Stimulated activated CD4-positive, alpha-beta T cell treated with anti-CD3 and anti-CD28 coated beads, Interleukin-2, amount 100 ng/mL, for 24 hours (primary cell): ENCODE measurements at regions not wholly inside any gene's neighbourhood (a gene's known extent, or its start where the extent isn't known, plus 50 kb on each side); places are given as distances from the start of the nearest gene placed in this dataset.
"Not testable (repeated sequence)": the region's sequence is repeated elsewhere in the genome, so short reads cannot be mapped to it uniquely, and the experiment has no call there.

ENCODE experiments used
- DNase-seq, 2 donors: peaks; one replicate each; pipeline ENCODE4 v3.0.0-alpha.2; 2020

DNA sequence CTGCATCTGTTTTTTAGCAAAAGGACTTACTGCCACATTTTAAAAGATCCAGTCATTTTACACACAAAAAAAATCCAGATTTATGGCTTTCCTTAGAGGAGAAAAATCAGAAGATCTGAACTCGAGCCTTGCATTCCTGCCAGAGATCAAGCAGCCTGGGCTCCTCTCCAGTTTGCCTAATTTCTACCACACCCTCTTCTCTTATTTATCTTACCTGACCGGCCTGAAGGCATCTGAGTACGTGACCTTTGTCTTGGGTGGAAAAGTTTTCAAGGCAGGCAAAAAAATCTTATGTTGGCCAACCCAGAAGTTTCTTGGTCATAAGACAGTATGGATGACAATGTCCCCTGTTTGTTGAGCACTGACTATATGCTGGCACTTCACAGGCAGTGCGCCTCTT is 60.3 kb downstream of the CHRD start:
- no peak for DNase-seq

DNA sequence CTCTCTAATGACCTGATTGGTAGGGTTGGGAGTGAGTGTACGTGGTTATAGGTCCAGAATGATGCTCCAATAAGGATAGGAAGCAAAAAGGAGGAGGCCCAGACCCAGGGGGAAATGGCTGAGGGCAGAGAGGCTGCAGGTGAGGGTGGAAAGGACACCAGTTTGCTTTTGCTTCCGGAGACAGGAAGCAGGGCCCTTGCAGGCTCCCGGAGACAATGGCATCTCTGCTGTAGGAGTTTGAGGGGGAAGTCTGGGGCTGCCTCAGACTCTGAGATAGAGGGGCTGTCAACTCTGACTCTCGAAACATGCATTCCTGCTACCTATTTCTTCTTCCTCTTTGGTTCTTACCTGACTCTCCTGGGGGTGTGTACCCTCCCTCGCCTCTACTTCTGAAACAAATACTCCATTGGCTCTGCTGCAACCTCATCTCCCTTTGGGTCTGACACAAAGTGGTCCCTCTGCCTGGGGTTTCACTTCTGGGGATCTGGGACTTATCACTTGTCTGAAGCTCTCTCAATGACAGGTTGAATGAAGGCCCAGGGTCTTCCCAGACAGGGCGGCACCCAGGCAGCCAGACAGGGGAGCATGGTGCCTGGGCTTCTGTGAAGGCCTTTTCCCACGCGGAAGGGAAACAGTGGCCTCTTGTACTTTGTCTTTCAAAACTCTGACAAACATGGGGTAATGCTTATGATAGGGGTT is 61.5 kb downstream of the CHRD start:
- DNase-seq, result no peak

DNA sequence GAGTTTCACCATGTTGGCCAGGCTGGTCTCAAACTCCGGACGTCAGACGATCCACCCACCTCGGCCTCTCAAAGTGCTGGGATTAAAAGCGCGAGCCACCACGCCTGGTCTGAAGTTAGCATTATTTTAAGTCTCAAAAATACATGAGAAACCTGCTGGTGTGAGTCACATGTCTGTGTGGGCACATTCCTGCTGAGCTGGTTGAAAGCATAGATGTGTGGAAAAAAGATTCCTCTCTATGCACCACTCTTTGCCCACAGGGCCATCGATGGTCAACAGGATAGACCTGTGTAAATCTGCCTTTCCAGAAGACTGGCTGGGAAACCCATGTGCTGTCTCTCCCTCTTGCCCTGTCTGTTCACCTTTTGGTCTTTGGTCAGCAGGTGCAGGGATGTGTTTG is 63.5 kb downstream of the CHRD start:
- no peak for DNase-seq

DNA sequence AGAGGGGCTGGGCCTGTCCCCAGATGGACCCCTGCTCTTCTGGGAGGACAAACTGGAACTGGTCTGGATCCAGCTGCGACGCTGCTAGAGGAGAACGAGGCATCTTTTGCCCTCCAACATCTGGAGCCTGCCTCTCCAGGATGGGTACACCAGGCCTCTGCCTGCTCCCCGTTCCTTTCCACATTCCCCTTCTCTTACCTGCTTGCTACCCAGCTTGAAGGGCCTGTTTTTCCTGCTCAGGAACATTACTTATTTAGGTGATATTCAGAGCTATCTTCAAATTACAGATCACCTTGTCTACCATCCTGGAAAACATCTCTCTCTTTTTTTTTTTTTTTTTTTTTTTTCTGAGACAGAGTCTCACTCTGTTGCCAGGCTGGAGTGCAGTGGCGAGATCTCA is 64.0 kb downstream of the CHRD start:
- DNase-seq, result no peak

DNA sequence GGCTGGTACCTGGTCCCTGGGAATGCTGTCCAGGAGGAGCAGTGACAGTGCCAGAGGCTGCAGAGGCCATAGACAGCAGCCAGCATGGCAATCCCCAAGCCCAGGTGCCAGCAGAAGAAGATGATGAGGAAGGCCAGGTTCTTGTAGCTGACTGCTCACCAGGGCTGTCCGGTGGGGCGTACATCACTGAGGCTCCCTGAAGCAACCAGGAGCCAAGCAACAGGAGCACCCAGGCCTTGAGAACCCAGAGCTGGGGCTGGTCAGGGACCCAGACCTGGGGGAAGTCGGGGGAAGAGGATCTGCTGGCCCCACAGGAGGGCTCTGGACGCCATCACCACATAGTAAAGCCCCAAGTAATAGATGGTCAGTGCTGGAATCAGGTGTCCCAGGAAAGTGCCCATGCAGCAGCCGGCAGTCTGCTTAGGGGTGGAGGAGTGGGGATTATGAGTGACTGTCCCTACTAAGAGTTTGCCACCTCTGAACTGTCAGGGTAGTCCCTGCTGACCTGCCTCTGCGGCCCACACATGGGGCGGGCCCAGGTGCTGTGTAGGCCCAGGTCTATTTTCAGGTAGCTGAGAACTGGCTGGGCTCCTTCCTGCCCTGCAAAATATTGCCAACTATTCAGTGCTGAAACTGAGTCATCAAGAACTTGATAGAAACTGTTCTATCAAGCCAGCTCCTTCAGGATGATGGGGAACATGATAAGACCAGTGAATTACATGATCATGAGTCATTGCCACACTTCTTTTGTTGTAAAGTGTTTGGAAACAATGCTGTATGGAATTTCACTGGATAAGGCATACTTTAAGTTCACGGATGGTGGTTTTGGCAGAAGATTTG is 68.7 kb downstream of the CHRD start:
- no peak for DNase-seq

DNA sequence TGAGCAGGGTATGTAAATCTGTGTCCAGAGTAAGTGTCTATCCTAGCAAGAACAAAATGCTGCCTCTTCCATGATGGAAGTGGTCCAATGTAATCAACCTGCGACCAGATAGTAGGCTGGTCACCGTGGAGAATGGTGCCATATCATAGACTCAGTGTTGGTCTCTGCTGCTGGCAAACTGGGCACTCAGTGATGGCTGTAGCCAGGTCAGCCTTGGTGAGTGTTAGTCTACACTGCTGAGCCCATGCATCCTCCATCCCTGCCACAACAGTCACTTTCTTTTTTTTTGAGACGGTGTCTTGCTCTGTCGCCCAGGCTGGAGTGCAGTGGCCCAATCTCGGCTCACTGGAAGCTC is 69.3 kb downstream of the CHRD start:
- DNase-seq, result no peak

DNA sequence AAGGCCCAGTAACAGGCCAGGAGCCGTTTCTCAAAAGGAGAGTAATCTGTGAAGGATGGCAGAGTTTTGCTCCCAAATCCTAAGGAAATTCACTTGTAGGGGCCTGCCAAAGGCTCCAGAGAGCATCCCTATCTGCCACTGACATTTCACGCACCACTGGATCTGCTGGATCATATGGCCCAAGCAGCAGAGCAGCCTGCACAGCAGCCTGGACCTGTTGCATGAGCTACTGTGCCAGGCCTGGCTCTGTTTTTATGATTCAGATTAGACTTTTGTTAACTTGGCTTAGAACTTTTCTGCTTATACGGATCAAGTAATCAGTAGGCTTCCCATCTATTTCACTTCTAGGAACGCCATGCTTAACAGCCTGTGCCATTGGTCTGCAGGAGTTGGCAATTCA is 70.7 kb downstream of the CHRD start:
- DNase-seq, result no peak

DNA sequence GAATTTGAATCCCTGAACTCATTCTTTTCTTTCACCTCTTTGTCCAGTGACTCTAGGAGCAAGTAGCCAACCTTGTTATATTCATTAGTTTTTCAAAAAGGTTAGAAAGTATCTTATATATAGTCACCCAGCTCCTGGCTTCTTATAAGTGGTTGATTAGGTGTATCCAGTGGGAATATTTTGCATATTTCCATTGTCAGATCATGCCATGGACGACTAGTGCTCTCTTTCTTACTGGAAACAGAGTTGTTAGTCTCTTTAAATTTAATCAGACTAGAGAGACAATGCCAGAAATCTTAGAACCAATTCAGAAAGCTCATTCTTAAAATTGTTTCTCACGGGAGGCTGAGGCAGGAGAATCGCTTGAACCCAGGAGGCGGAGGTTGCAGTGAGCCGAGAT is 73.4 kb downstream of the CHRD start:
- no peak for DNase-seq

DNA sequence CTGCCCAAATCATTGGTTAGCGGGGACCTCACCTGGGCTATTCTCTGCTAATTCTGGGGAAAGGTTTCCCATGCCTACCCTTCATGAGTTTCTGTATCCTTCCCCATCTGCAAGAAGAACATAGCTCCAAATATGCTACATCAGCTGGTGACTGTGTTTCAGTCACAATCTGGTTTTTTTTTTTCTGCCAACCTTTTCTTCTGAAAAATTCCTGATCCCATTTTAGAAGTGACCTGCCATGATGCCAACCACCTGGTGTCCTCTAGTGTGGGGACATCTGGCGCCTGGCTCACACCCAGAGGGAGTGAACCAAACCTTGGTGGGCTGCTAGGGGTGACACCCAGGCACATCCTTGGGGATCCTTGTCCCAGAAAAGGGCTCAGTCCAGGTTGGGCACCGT is 76.1 kb downstream of the CHRD start:
- DNase-seq, result no peak

DNA sequence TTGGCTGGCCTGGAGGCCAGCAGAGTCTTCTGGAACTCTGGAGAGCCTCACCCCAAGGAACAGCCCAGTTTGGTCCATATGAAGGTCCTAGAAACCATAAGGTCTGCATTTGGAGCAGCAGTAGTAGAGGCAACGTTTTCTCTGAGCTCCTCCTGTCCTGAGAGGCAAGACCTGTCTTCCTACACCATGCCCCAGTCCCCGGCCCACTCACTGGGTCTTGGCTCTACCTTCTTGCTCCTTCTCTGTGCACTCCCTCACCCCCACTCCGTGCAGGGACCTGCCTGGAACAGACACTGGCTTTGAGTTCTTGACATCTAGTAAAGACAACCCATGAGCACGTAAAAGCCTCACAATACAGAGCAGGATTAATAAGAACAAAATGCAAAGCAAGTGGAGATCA is 76.6 kb downstream of the CHRD start:
- no peak for DNase-seq

DNA sequence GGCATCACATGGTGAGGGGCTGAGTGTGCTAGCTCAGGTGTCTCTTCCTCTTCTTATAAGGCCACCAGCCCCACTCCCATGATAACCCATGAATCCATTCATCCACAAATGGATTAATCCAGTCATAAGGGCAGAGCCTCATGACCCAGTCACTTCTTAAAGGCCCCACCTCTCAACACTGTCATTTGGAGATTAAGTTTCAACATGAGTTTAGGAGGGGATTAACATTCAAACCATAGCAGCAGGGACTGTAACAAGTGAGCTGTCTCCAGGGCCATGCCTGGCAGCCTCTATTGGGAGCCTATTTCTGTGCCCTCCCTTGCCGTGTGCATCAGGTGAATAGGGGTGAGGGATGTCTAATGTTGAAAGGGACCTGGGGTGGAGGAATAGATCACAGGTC is 77.5 kb downstream of the CHRD start:
- DNase-seq, result no peak

DNA sequence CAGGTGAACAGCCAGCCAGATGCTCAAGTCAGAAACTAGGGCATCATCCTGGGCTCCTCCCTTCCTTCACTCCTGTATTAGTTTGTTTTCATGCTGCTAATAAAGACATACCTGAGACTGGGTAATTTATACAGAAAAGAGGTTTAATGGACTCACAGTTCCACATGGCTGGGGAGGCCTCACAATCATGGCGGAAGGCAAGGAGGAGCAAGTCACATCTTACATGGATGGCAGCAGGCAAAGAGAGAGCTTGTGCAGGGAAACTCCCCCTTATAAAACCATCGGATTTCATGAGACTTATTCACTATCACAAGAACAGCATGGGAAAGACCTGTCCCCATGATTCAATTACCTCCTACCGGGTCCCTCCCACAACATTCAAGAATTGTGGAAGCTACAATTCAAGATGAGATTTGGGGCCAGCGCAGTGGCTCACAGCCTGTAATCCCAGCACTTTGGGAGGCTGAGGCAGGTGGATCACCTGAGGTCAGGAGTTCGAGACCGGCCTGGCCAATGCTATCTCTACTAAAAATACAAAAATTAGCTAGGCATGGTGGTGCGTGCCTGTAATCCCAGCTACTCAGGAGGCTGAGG is 78.0 kb downstream of the CHRD start:
- not testable (repeated sequence) for DNase-seq

DNA sequence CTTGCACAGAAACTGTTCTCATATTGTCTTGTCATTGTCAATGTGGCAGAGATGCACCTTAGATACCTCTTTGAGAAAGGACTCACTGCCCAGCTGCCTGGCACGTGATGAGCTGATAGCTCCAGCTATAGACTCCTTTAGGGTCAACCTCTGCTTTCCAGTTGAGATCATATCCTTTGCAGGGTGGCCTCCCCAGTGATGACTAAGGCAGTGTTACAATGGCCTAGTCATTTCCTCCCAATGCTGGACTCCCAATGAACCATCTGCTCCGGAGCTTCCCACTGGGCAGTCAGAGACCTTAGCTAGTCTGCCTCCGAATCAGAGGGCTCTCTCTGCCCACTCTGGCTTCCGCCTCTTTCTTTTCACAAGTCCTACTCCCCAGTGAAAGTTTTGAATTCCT is 79.5 kb downstream of the CHRD start:
- DNase-seq, result no peak

DNA sequence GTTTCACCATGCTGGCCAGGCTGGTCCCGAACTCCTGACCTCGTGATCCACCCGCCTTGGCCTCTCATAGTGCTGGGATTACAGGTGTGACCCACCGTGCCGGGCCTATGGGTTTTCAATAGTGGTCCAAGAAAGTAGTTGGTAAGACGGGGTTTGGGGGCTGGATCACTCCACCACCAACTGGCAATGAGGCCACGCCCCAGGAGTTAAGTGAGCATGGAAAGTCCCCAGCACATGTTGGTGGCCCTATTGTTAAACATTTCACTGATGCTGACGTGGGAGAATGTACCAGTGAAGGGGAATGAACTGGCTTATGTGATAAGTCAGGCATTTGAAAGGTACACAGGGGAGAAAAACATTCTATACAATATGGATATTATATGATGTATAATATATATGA is 80.4 kb downstream of the CHRD start:
- DNase-seq, result no peak

DNA sequence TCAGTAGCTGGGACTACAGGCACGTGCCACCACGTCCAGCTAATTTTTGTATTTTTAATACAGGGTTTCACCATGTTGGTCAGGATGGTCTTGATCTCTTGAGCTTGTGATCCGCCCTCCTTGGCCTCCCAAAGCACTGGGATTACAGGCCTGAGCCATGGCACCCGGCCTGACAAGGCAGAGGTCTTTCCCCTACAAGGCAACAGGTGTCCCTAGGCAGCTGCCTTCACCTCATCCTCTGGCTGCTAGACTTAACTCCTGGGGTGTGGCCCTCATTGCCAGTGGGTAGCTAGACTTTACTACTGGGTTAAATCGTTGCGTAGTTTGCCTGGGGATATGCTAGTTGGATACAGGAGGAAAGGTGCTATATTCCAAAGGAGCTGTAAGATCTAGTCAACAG is 81.4 kb downstream of the CHRD start:
- DNase-seq, result no peak

DNA sequence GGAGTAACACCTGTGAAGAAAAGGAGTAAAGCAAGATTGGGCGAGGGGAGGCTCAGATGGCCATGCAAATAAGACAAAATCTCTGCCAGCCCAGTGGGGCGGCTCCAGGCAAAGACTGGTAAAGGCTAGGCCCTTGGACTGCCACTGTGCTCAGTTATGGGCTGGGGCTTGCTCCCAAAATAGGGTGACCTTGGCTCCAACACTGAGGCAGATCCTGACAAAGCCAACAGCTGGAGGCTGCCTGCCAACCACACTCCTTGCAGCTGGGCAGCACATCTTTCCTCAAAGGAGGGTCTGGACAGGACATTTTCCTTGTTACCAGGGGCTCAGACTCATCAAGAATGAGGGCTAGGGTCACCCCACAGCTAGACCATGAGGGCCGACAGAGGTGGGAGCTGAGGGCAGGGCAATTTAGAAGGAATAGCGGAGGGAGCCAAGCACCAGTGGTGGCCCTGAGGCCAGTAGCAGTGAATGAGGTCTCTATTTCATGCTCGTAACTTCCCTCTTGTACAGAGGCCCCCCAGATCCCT is 86.1 kb downstream of the CHRD start:
- no peak for DNase-seq

DNA sequence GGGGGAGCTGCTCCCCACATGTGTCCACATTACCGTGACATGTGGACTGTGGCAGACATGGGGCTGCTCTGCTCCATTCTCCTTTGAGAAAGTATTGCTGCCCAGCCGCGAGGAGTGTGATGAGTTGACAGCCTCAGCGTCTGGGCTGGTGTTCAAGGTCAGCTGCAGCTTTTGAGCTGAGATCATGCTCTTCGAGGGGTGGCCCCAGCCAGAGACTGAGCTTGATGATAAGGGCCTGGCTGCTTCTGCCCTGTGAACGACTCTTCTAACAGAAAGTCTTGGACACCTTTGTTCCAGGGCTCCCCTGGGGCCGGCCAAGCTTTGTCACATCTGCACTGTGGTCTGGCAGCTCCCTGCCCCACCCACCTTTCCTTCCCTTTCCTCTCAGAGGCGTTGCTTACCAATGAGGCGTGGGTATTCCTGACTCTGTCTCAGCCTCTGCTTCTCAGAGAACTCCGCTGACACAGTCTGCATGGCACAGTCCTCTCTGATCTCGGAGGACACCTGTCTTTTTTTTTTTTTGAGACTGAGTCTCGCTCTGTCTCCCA is 86.6 kb downstream of the CHRD start:
- DNase-seq, result no peak

DNA sequence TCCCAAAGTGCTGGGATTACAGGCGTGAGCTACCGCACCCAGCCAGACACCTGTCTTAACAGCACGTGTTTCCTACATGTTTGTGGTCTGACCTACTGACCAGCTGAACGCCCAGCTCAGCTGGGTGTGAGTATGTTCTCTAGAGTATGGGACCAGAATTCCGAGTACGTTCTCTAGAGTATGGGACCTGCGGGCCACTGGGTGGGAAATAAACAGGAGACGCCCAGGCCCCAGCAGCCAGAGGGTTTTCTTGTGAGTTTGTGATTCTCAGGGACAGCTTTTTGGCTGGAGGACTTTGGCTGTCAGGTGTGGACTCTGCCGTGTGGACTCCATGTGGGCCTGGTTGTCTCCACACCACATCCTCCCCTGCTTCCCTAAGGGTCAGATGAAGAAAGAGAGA is 87.3 kb downstream of the CHRD start:
- no peak for DNase-seq

DNA sequence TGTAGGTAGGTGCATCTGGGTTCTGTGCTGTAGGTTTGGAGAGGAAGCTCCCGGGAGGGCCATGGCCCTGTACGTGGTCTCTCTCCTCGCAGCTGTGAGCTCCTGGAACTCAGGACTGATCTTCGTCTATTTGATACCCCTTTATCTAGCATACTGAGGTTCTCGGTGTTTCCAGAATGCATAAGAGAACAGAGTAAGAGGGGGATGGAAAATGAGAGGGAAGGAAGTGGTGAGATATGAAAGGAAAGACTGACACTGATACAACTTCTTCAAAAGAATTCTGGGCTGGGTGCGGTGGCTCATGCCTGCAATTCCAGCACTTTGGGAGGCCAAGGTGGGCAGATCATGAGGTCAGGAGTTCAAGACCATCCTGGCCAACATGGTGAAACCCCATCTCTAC is 90.7 kb downstream of the CHRD start:
- peak in 1 of 2 donors; percentile 21 for DNase-seq

DNA sequence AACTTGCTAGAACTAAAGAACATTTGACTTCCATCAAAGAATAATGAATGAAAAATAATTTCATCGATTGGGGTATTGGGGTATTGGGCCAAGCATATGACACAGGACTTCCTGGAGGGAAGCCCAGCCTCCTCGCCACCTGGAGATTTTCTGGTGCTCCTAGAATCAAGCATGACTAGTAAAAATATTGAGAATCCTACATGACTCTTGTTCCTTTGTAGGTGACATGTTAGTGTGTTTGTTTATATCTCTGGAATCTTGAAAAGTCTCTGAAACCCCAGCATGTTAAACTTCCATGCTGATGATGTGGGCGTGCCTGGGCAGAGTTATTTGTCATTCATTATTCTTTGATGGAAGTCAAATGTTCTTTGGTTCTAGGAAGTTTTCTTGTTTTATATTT is 90.1 kb upstream of the EPHB3 start:
- no peak for DNase-seq

DNA sequence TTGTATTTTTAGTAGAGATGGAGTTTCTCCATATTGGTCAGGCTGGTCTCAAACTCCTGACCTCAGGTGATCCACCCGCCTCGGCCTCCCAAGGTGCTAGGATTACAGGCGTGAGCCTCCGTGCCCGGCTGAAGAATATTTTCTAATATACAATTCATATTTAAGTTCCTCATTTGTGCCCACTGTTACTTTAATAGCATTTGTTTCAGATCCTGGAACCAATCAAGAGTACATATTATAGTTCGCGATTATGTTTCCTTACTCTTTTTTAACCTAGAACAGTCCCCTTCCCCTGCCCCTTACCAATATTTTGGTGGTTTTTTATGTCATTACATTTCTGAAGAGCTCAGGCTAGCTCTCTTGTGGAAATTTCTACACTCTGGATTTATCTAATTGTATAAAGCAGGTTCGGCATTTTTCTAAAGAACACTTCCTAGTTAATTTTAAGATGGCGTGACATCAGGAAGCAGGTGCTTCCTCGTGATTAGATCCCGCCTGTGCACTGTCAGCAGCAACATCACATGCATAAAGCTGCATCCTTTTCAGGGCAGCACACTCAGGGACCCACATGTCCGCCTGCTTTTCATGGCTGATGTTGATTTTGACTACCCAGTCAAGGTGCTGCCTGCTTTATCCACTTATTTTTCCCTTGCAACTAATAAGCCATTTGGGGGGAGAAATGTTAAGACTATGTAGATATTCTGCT is 88.7 kb upstream of the EPHB3 start:
- DNase-seq, result no peak

DNA sequence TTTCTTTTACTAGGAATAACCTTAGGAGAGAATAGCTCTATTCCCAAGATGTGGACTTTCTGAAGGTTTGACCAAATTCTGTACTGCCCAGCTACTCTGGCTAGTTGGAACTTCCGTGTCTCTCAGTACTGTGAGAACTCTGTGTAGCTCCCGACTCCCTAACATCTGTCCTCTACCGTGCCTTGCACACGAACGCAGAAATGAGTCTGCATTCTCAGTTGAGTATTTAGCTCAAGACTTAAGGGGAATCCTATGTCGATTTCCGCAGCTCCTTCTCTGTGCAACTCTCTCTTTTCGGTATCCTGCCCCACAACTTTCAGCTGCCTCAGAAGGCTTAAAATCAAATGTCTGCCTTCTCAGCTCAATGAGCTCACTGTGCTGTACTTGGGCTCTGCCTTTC is 86.7 kb upstream of the EPHB3 start:
- DNase-seq, result no peak

DNA sequence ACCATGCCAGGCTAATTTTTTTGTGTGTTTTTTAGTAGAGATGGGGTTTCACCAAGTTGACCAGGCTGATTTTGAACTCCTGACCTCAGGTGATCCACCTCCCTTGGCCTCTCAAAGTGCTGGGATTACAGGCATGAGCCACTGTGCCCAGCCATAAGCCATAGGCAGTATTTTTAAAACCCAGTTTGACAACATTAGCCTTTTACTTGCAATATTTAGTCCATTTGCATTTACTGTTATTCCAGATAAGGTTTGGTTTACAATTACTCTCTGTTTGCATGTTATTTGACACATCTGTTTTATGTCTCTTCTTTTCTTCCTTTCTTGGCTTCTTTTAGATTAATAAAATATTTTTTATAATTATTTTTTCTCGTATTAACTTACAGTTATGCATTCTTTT is 83.6 kb upstream of the EPHB3 start:
- no peak for DNase-seq
